ENCODE measurements at regions not wholly inside any gene's neighbourhood (a gene's known extent, or its start where the extent isn't known, plus 50 kb on each side); places are given as distances from the start of the nearest gene placed in this dataset.

DNA sequence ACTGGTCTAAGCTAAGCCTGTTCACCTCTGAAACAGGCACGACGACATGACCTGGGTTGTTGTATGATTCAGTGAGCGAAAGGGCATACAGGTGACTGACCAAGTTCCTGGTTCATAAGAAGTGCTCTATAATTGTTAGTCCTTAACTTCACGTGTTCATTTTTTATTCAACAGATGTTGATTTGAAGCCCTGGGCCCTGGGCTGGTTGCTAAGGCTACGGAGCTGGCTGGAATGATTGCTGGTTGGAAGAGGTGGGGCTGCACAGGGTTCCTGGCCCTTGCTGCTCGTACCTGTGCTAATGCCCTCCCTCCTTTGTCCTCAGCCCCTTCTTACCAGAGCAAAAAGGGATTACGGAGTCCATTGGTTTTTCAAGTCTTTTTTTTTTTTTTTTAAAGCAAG is 111.3 kb upstream of the CSF3R start:
- Histone ChIP-seq H3K9me3 (no peaks in the 10 kb centered on the region), H3K36me3 (no peaks in the 10 kb centered on the region), H3K9ac (ENCODE audit: low read depth in 2 of 2, low read length in 2 of 2) (no peak overlapping the region), H3K27me3 (no peaks in the 10 kb centered on the region), H3K4me3 (no peak overlapping the region), H3K4me1 (no peaks in the 10 kb centered on the region), H3K27ac (no peak overlapping the region)
- TF ChIP-seq, protein P1, sequence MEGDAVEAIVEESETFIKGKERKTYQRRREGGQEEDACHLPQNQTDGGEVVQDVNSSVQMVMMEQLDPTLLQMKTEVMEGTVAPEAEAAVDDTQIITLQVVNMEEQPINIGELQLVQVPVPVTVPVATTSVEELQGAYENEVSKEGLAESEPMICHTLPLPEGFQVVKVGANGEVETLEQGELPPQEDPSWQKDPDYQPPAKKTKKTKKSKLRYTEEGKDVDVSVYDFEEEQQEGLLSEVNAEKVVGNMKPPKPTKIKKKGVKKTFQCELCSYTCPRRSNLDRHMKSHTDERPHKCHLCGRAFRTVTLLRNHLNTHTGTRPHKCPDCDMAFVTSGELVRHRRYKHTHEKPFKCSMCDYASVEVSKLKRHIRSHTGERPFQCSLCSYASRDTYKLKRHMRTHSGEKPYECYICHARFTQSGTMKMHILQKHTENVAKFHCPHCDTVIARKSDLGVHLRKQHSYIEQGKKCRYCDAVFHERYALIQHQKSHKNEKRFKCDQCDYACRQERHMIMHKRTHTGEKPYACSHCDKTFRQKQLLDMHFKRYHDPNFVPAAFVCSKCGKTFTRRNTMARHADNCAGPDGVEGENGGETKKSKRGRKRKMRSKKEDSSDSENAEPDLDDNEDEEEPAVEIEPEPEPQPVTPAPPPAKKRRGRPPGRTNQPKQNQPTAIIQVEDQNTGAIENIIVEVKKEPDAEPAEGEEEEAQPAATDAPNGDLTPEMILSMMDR (IDR thresholded peaks at IDR 0.05): no peak
- no peak for DNase-seq
- intact Hi-C loops (cut with DNase I): no loop called here

DNA sequence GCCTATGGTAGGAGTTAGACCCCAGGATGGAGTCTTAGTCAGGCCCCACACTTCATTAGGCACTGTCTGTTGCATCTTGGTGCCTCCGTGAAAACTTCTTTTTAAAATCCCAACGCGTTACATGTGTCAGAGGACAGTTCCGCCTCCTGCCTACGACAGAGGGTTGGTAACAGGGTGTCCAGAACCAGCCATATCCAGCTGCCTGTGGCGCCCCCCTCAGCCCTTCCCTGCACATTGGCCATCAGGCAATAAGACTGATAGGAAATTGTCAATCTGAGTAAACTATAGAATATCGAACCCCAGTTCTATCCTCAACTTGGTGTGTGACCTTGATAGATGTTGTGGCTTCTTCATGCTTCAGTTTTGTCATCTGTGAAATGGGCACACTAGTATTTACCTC is 108.6 kb upstream of the CSF3R start:
- TF ChIP-seq, protein P1 (IDR thresholded peaks at IDR 0.05): no peak
- no peaks in the 10 kb centered on the region for H3K9me3 ChIP-seq
- no peak overlapping the region for H3K9ac ChIP-seq (ENCODE audit: low read depth in 2 of 2, low read length in 2 of 2)
- H3K27me3 ChIP-seq: no peaks in the 10 kb centered on the region
- DNase-seq: no peak
- no peak overlapping the region for H3K27ac ChIP-seq
- intact Hi-C loops (cut with DNase I): no loop called here
- no peaks in the 10 kb centered on the region for H3K36me3 ChIP-seq
- H3K4me3 ChIP-seq: no peak overlapping the region
- no peaks in the 10 kb centered on the region for H3K4me1 ChIP-seq

DNA sequence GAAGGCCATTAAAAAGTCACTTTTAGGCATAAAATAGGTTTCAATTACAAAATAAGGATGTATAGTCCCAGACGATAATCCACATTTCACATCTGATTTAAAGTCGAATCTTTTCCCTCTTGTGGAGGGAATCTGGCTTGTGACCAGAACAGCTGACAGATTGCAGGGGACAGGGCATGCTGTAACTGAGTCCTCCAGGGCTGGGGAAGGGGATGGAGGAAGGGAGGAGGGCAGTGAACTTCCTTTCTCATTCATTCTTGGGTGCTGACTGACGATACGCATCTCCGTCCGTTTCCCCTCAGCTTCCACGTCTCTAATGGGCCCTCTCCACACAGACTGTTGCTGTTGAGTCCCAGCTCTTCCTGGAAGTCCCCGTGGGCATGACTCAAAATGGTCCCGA is 108.1 kb upstream of the CSF3R start:
- Histone ChIP-seq H3K9ac (ENCODE audit: low read depth in 2 of 2, low read length in 2 of 2) (no peak overlapping the region), H3K27me3 (no peaks in the 10 kb centered on the region), H3K4me3 (no peak overlapping the region), H3K9me3 (no peaks in the 10 kb centered on the region), H3K4me1 (no peaks in the 10 kb centered on the region), H3K36me3 (no peaks in the 10 kb centered on the region), H3K27ac (no peak overlapping the region)
- no peak for DNase-seq
- TF ChIP-seq, protein P1 (IDR thresholded peaks at IDR 0.05): no peak
- intact Hi-C loops (cut with DNase I): no loop called here

DNA sequence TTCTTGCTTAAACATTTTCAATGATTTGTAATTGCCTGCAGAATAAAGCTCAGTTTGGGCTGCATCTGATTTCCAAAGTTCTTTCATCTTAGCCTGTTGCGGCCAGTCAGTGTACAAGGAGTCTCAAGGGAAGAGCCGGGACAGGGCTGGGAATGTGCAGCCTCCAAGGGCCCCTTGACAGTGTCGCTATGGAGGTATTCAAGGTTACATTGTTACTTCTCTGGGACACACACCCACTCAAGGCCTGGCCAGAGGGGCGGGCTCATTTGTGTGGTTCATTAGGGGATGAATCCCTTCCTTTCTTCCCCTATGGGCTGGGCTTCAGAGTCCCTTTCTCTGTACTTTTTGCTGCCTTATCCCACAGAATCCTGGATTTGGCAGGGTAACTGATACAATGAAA is 107.6 kb upstream of the CSF3R start:
- Histone ChIP-seq H3K9me3 (no peaks in the 10 kb centered on the region), H3K36me3 (no peaks in the 10 kb centered on the region), H3K4me3 (no peak overlapping the region), H3K9ac (ENCODE audit: low read depth in 2 of 2, low read length in 2 of 2) (no peak overlapping the region), H3K27me3 (no peaks in the 10 kb centered on the region), H3K27ac (no peak overlapping the region), H3K4me1 (no peaks in the 10 kb centered on the region)
- TF ChIP-seq, protein P1 (IDR thresholded peaks at IDR 0.05): no peak
- DNase-seq: no peak
- intact Hi-C loops (cut with DNase I): no loop called here

DNA sequence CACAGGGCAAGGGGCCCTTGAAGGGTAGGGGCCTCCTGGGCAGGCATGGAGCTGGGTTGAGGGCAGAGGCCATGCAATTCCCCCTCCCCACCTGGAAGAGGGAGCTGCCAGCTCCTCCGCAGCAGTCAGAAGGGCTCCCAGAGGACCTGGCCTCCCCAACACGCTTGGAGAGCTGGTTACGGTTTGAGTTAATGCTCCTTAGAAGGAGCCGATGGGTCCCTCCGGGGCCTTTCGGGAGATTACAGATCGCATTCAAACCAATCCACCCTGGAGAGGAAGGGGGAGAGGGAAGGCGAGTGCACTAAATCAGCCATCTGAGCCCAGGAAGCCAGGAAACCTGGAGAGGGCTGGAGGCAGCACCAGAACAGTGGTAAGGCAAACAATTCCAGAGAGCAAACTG is 106.3 kb upstream of the CSF3R start:
- no peaks in the 10 kb centered on the region for H3K9me3 ChIP-seq
- TF ChIP-seq, protein P1 (IDR thresholded peaks at IDR 0.05): no peak
- no peaks in the 10 kb centered on the region for H3K27me3 ChIP-seq
- no peak overlapping the region for H3K27ac ChIP-seq
- no peaks in the 10 kb centered on the region for H3K4me1 ChIP-seq
- H3K9ac ChIP-seq (ENCODE audit: low read depth in 2 of 2, low read length in 2 of 2): no peak overlapping the region
- no peaks in the 10 kb centered on the region for H3K36me3 ChIP-seq
- DNase-seq: no peak
- intact Hi-C loops (cut with DNase I): no loop called here
- H3K4me3 ChIP-seq: no peak overlapping the region

All from colonic mucosa (tissue), 4 donors.